ENCODE measurements at regions not wholly inside any gene's neighbourhood (a gene's known extent, or its start where the extent isn't known, plus 50 kb on each side); places are given as distances from the start of the nearest gene placed in this dataset.

DNA sequence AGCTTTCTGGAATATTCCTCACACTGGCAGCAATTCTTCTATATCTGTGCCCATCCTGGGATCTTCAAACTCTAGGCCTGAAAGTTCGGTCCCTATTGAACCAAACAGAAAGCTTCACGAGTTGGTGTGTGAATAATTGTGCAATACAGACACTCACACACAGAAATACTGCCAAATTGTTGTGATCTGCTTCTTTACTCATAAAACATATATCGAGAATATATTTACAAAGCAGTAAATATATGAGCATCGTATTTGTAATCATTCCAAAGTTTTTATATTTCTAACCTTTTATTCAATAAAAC is 56.6 kb upstream of the BEX4 start:
- ATAC-seq (ENCODE audit: low read depth in 2 of 2) (no peak), DNase-seq (no peak)
- Histone ChIP-seq H3K4me3 (ENCODE audit: low read depth, low read length) (no peak overlapping the region), H3K36me3 (ENCODE audit: control insufficient read depth, insufficient read depth, low read length) (no peaks in the 10 kb centered on the region), H3K4me1 (ENCODE audit: control insufficient read depth, insufficient read depth, low read length, poor library complexity, severe bottlenecking) (no peaks in the 10 kb centered on the region), H3K27me3 (ENCODE audit: control insufficient read depth, insufficient read depth, low read length) (no peaks in the 10 kb centered on the region), H3K9me3 (ENCODE audit: control insufficient read depth in 2 of 2, low read length in 2 of 2) (no peaks in the 10 kb centered on the region), H3K27ac (ENCODE audit: insufficient read depth, low read length, poor library complexity, severe bottlenecking) (no peak overlapping the region)
- no peaks in the 10 kb centered on the region for H3K36me3 Mint-ChIP-seq
- H3K4me3 Mint-ChIP-seq, result no peak overlapping the region
- no peak overlapping the region for H3K27ac Mint-ChIP-seq
- peaks cover 0 to 6% (median 0%) of the 10 kb centered on the region in 4 donors for H3K4me1 Mint-ChIP-seq
- H3K27me3 Mint-ChIP-seq, result no peaks in the 10 kb centered on the region
- H3K9me3 Mint-ChIP-seq, result peaks cover 0 to 1% (median 0%) of the 10 kb centered on the region in 7 donors

DNA sequence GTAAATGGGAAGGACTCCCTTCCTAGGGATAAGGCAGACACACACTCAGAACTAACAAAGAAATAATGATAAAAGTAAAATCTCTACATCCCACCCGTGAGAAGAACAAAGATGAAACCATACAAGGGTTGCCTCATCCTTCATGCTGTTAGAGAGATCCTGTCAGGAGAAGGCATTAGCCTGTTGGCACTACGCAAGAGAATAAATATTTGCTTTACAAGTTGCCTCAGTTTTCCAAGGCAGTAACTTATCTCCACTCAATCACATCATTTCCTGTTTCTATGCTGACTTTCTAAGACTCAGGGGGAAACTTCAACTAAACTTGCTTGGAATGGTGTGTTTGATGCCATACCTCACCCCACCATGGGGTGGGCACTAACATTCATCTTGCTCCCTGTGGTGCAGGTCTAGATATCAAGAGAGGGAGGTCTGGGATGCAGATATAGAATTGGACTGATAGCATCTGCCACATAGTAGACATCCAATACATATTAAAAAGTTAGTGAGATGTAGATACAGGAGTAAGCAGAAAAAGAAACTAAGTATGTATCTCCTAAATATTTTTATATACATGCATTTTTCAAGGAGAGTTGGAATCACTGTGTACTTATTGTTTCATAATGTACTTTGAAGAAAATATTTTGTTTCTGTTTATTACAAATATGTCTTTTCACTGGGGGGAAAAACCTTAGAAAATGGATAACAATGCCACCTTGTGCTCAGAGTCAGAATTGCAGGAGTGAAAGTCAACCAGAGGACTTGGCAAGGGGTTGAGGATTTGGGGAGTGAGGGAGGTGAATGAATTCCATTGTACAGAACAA is 57.2 kb upstream of the BEX4 start:
- Histone ChIP-seq H3K4me3 (ENCODE audit: low read depth, low read length) (no peak overlapping the region), H3K36me3 (ENCODE audit: control insufficient read depth, insufficient read depth, low read length) (no peaks in the 10 kb centered on the region), H3K9me3 (ENCODE audit: control insufficient read depth in 2 of 2, low read length in 2 of 2) (no peaks in the 10 kb centered on the region), H3K27me3 (ENCODE audit: control insufficient read depth, insufficient read depth, low read length) (no peaks in the 10 kb centered on the region), H3K4me1 (ENCODE audit: control insufficient read depth, insufficient read depth, low read length, poor library complexity, severe bottlenecking) (no peaks in the 10 kb centered on the region), H3K27ac (ENCODE audit: insufficient read depth, low read length, poor library complexity, severe bottlenecking) (no peak overlapping the region)
- H3K36me3 Mint-ChIP-seq, result no peaks in the 10 kb centered on the region
- H3K27ac Mint-ChIP-seq, result no peak overlapping the region
- no peaks in the 10 kb centered on the region for H3K27me3 Mint-ChIP-seq
- ATAC-seq (ENCODE audit: low read depth in 2 of 2), result no peak
- peak in 1 of 3 donors; percentile 26 for DNase-seq
- H3K4me1 Mint-ChIP-seq, result peaks cover 0 to 6% (median 0%) of the 10 kb centered on the region in 4 donors
- H3K9me3 Mint-ChIP-seq, result peaks cover 0 to 1% (median 0%) of the 10 kb centered on the region in 7 donors
- no peak overlapping the region for H3K4me3 Mint-ChIP-seq

DNA sequence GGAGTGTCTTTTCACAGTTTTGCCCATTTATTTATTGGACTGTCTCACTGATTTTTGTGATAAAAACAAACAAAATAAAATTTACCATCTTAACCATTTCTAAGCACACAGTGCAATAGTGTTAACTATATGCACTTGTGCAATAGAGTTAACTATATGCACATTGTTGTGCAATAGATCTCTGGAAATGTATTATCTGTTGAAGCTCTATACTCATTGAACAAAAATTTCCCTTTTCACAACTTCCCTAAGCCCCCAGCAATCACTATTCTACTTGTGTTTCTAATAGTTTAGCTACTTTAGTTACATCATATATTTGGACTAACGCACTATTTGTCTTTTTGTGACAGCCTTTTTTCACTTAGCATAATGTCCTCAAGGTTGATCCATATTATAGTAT is 59.7 kb upstream of the BEX4 start:
- H3K27ac ChIP-seq (ENCODE audit: insufficient read depth, low read length, poor library complexity, severe bottlenecking), result no peak overlapping the region
- no peak overlapping the region for H3K4me3 ChIP-seq (ENCODE audit: low read depth, low read length)
- ATAC-seq (ENCODE audit: low read depth in 2 of 2) (no peak), DNase-seq (no peak)
- H3K36me3 ChIP-seq (ENCODE audit: control insufficient read depth, insufficient read depth, low read length), result no peaks in the 10 kb centered on the region
- Mint-ChIP-seq H3K27me3 (no peaks in the 10 kb centered on the region), H3K36me3 (no peaks in the 10 kb centered on the region), H3K4me1 (peaks cover 0 to 6% (median 0%) of the 10 kb centered on the region in 4 donors), H3K27ac (no peak overlapping the region), H3K9me3 (peaks cover 0 to 1% (median 0%) of the 10 kb centered on the region in 7 donors), H3K4me3 (no peak overlapping the region)
- no peaks in the 10 kb centered on the region for H3K9me3 ChIP-seq (ENCODE audit: control insufficient read depth in 2 of 2, low read length in 2 of 2)
- H3K4me1 ChIP-seq (ENCODE audit: control insufficient read depth, insufficient read depth, low read length, poor library complexity, severe bottlenecking), result no peaks in the 10 kb centered on the region
- H3K27me3 ChIP-seq (ENCODE audit: control insufficient read depth, insufficient read depth, low read length), result no peaks in the 10 kb centered on the region

DNA sequence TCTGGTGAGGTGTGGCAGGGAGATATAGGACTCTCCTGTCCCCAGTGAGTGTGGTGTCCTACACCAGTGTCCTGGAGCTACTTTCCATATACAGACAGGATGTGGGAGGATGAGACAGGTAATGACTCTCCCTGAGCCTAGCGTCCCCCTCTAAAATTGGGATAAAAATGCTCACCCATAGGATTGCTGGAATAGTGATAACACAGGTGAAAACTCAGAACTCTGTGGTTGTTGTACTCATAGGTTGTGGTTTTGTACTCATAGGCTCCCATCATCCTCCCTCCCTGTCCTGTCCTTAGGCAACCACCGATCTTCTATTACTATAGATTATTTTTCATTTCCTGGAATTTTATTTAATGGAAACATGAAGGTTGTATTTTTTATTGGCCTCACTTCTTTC is 60.7 kb upstream of the NXF3 start:
- H3K27ac ChIP-seq (ENCODE audit: insufficient read depth, low read length, poor library complexity, severe bottlenecking), result no peak overlapping the region
- Mint-ChIP-seq H3K36me3 (no peaks in the 10 kb centered on the region), H3K4me1 (peaks cover 0 to 6% (median 0%) of the 10 kb centered on the region in 4 donors), H3K27me3 (no peaks in the 10 kb centered on the region), H3K27ac (no peak overlapping the region), H3K9me3 (peaks cover 0 to 1% (median 0%) of the 10 kb centered on the region in 7 donors), H3K4me3 (no peak overlapping the region)
- DNase-seq (no peak), ATAC-seq (ENCODE audit: low read depth in 2 of 2) (no peak)
- no peaks in the 10 kb centered on the region for H3K36me3 ChIP-seq (ENCODE audit: control insufficient read depth, insufficient read depth, low read length)
- no peaks in the 10 kb centered on the region for H3K4me1 ChIP-seq (ENCODE audit: control insufficient read depth, insufficient read depth, low read length, poor library complexity, severe bottlenecking)
- no peaks in the 10 kb centered on the region for H3K9me3 ChIP-seq (ENCODE audit: control insufficient read depth in 2 of 2, low read length in 2 of 2)
- no peak overlapping the region for H3K4me3 ChIP-seq (ENCODE audit: low read depth, low read length)
- H3K27me3 ChIP-seq (ENCODE audit: control insufficient read depth, insufficient read depth, low read length), result no peaks in the 10 kb centered on the region

DNA sequence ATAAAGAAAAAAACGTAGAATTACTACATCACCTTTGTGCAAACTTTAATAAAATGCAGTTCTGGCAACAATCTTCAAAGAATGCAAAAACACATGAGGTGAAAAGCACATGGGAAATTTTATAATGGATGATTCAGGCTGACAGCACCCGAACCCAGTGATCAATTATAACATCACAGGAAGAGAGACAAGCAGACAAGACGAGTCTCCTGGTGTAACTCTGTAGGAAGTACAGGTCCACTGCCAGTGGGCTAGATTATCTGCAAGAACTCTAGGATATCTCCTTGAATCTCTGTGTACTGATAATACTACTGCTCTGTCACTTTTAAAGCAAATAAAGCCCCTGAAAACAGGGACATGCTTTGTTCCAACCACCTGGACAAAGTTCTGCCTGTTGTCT is 58.9 kb upstream of the NXF3 start:
- Mint-ChIP-seq H3K9me3 (peaks cover 0 to 1% (median 0%) of the 10 kb centered on the region in 7 donors), H3K4me3 (no peak overlapping the region), H3K4me1 (no peaks in the 10 kb centered on the region), H3K27ac (no peak overlapping the region), H3K36me3 (no peaks in the 10 kb centered on the region), H3K27me3 (no peaks in the 10 kb centered on the region)
- H3K4me1 ChIP-seq (ENCODE audit: control insufficient read depth, insufficient read depth, low read length, poor library complexity, severe bottlenecking), result no peaks in the 10 kb centered on the region
- no peak overlapping the region for H3K27ac ChIP-seq (ENCODE audit: insufficient read depth, low read length, poor library complexity, severe bottlenecking)
- ATAC-seq (ENCODE audit: low read depth in 2 of 2) (no peak), DNase-seq (no peak)
- no peak overlapping the region for H3K4me3 ChIP-seq (ENCODE audit: low read depth, low read length)
- H3K9me3 ChIP-seq (ENCODE audit: control insufficient read depth in 2 of 2, low read length in 2 of 2), result no peaks in the 10 kb centered on the region
- H3K36me3 ChIP-seq (ENCODE audit: control insufficient read depth, insufficient read depth, low read length), result no peaks in the 10 kb centered on the region
- H3K27me3 ChIP-seq (ENCODE audit: control insufficient read depth, insufficient read depth, low read length), result no peaks in the 10 kb centered on the region

DNA sequence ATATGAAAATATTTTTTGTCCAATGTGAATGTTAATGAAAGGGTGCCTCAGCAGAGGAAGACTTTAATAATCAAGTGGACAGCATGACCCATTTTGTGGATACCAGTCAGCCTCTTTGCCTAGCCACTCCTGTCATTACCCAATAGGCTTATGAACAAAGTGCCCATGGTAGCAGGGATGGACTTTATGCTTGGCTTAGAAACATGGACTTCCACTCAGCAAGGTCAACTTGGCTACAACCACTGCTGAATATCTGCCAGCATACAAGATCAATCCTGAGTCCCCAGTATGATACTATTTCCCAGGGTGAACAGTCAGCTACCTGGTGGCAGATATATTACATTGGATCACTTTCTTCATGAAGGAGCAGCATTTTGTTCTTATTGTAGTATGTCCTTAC is 56.7 kb upstream of the NXF3 start:
- Mint-ChIP-seq H3K4me1 (no peaks in the 10 kb centered on the region), H3K4me3 (no peak overlapping the region), H3K9me3 (no peaks in the 10 kb centered on the region), H3K27me3 (no peaks in the 10 kb centered on the region), H3K36me3 (no peaks in the 10 kb centered on the region), H3K27ac (no peak overlapping the region)
- Histone ChIP-seq H3K27me3 (ENCODE audit: control insufficient read depth, insufficient read depth, low read length) (no peaks in the 10 kb centered on the region), H3K4me1 (ENCODE audit: control insufficient read depth, insufficient read depth, low read length, poor library complexity, severe bottlenecking) (no peaks in the 10 kb centered on the region), H3K36me3 (ENCODE audit: control insufficient read depth, insufficient read depth, low read length) (no peaks in the 10 kb centered on the region), H3K9me3 (ENCODE audit: control insufficient read depth in 2 of 2, low read length in 2 of 2) (no peaks in the 10 kb centered on the region), H3K4me3 (ENCODE audit: low read depth, low read length) (no peak overlapping the region), H3K27ac (ENCODE audit: insufficient read depth, low read length, poor library complexity, severe bottlenecking) (no peak overlapping the region)
- DNase-seq (no peak), ATAC-seq (ENCODE audit: low read depth in 2 of 2) (no peak)

DNA sequence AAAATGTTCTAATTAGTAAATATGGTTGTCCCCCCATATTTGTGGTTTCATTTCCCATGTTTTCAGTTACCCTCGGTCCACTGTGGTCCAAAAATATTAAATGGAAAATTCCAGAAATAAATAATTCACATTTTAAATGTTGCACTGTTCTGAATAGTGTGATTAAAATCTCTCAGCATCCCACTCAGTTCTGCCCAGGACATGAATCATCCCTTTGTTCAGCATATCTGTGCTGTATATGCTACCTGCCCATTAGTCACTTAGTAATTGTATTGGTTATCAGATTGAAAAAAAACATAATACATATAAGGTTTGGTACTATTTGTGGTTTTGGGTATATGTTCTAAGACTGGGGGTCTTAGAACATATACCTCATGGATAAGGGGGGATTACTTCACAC is 55.1 kb upstream of the NXF3 start:
- ATAC-seq (ENCODE audit: low read depth in 2 of 2), result no peak
- H3K4me3 Mint-ChIP-seq, result no peak overlapping the region
- no peaks in the 10 kb centered on the region for H3K27me3 Mint-ChIP-seq

More for the DNA sequence above, 55.1 kb upstream of the NXF3 start:
- Mint-ChIP-seq H3K36me3 (no peaks in the 10 kb centered on the region), H3K27ac (no peak overlapping the region), H3K4me1 (no peaks in the 10 kb centered on the region), H3K9me3 (no peaks in the 10 kb centered on the region)
- H3K27ac ChIP-seq (ENCODE audit: insufficient read depth, low read length, poor library complexity, severe bottlenecking), result no peak overlapping the region
- H3K36me3 ChIP-seq (ENCODE audit: control insufficient read depth, insufficient read depth, low read length), result no peaks in the 10 kb centered on the region
- no peaks in the 10 kb centered on the region for H3K9me3 ChIP-seq (ENCODE audit: control insufficient read depth in 2 of 2, low read length in 2 of 2)
- DNase-seq, result no peak
- H3K4me3 ChIP-seq (ENCODE audit: low read depth, low read length), result no peak overlapping the region
- no peaks in the 10 kb centered on the region for H3K27me3 ChIP-seq (ENCODE audit: control insufficient read depth, insufficient read depth, low read length)
- no peaks in the 10 kb centered on the region for H3K4me1 ChIP-seq (ENCODE audit: control insufficient read depth, insufficient read depth, low read length, poor library complexity, severe bottlenecking)

Measured in CD4-positive, CD25-positive, alpha-beta regulatory T cell (primary cell).